ENCODE measurements at regions not wholly inside any gene's neighbourhood (a gene's known extent, or its start where the extent isn't known, plus 50 kb on each side); places are given as distances from the start of the nearest gene placed in this dataset.

GRCh38 chr1:87965193-87965592 lies 636.5 kb downstream of the LMO4 start:
- H3K27ac ChIP-seq (ENCODE audit: poor library complexity, severe bottlenecking) = no peak overlapping the region
- no peak for ATAC-seq (ENCODE audit: low read depth)
- no peak overlapping the region for H3K4me3 ChIP-seq (ENCODE audit: severe bottlenecking)
- no peak for TF ChIP-seq CTCF (IDR thresholded peaks at IDR 0.05; ENCODE audit: poor library complexity, severe bottlenecking)
- no peaks in the 10 kb centered on the region for H3K27me3 ChIP-seq (ENCODE audit: insufficient read depth, poor library complexity, severe bottlenecking)
- no peaks in the 10 kb centered on the region for H3K9me3 ChIP-seq (ENCODE audit: severe bottlenecking)
- H3K4me1 ChIP-seq (ENCODE audit: insufficient read depth, poor library complexity, severe bottlenecking) = peaks cover 14% of the 10 kb centered on the region
- no peaks in the 10 kb centered on the region for H3K36me3 ChIP-seq (ENCODE audit: low read depth)
- no peak for DNase-seq (ENCODE audit: low spot score)

- Histone ChIP-seq H3K4me3 (ENCODE audit: severe bottlenecking) (no peak overlapping the region), H3K4me1 (ENCODE audit: insufficient read depth, poor library complexity, severe bottlenecking) (peaks cover 10% of the 10 kb centered on the region), H3K27ac (ENCODE audit: poor library complexity, severe bottlenecking) (no peak overlapping the region), H3K9me3 (ENCODE audit: severe bottlenecking) (no peaks in the 10 kb centered on the region), H3K27me3 (ENCODE audit: insufficient read depth, poor library complexity, severe bottlenecking) (no peaks in the 10 kb centered on the region), H3K36me3 (ENCODE audit: low read depth) (no peaks in the 10 kb centered on the region)
- no peak for ATAC-seq (ENCODE audit: low read depth)
- DNase-seq (ENCODE audit: low spot score) = no peak
- TF ChIP-seq CTCF (IDR thresholded peaks at IDR 0.05; ENCODE audit: poor library complexity, severe bottlenecking) = no peak
Measured at GRCh38 chr1:87968197-87968955, 639.7 kb downstream of the LMO4 start.

- no peak overlapping the region for H3K27ac ChIP-seq (ENCODE audit: poor library complexity, severe bottlenecking)
- peaks cover 4% of the 10 kb centered on the region for H3K4me1 ChIP-seq (ENCODE audit: insufficient read depth, poor library complexity, severe bottlenecking)
- no peak for TF ChIP-seq CTCF (IDR thresholded peaks at IDR 0.05; ENCODE audit: poor library complexity, severe bottlenecking)
- DNase-seq (ENCODE audit: low spot score) (no peak), ATAC-seq (ENCODE audit: low read depth) (no peak)
- no peaks in the 10 kb centered on the region for H3K36me3 ChIP-seq (ENCODE audit: low read depth)
- H3K4me3 ChIP-seq (ENCODE audit: severe bottlenecking) = no peak overlapping the region
- no peaks in the 10 kb centered on the region for H3K27me3 ChIP-seq (ENCODE audit: insufficient read depth, poor library complexity, severe bottlenecking)
- no peaks in the 10 kb centered on the region for H3K9me3 ChIP-seq (ENCODE audit: severe bottlenecking)
Measured at GRCh38 chr1:87969040-87969439, 640.4 kb downstream of the LMO4 start.

GRCh38 chr1:87972811-87973210 lies 644.1 kb downstream of the LMO4 start:
- ATAC-seq (ENCODE audit: low read depth) = no peak
- H3K27me3 ChIP-seq (ENCODE audit: insufficient read depth, poor library complexity, severe bottlenecking) = no peaks in the 10 kb centered on the region
- no peaks in the 10 kb centered on the region for H3K4me1 ChIP-seq (ENCODE audit: insufficient read depth, poor library complexity, severe bottlenecking)
- H3K4me3 ChIP-seq (ENCODE audit: severe bottlenecking) = no peak overlapping the region
- TF ChIP-seq CTCF (IDR thresholded peaks at IDR 0.05; ENCODE audit: poor library complexity, severe bottlenecking) = no peak
- no peaks in the 10 kb centered on the region for H3K9me3 ChIP-seq (ENCODE audit: severe bottlenecking)
- H3K27ac ChIP-seq (ENCODE audit: poor library complexity, severe bottlenecking) = no peak overlapping the region
- H3K36me3 ChIP-seq (ENCODE audit: low read depth) = no peaks in the 10 kb centered on the region
- no peak for DNase-seq (ENCODE audit: low spot score)

- no peaks in the 10 kb centered on the region for H3K4me1 ChIP-seq (ENCODE audit: insufficient read depth, poor library complexity, severe bottlenecking)
- no peaks in the 10 kb centered on the region for H3K36me3 ChIP-seq (ENCODE audit: low read depth)
- H3K27me3 ChIP-seq (ENCODE audit: insufficient read depth, poor library complexity, severe bottlenecking) = no peaks in the 10 kb centered on the region
- TF ChIP-seq CTCF (IDR thresholded peaks at IDR 0.05; ENCODE audit: poor library complexity, severe bottlenecking) = no peak
- H3K4me3 ChIP-seq (ENCODE audit: severe bottlenecking) = no peak overlapping the region
- ATAC-seq (ENCODE audit: low read depth) (no peak), DNase-seq (ENCODE audit: low spot score) (no peak)
- H3K27ac ChIP-seq (ENCODE audit: poor library complexity, severe bottlenecking) = no peak overlapping the region
- no peaks in the 10 kb centered on the region for H3K9me3 ChIP-seq (ENCODE audit: severe bottlenecking)
Measured at GRCh38 chr1:87973896-87974295, 645.2 kb downstream of the LMO4 start.

All from RWPE2 (cell line).